Fibroblast of skin of left quadriceps (primary cell): ENCODE measurements at regions not wholly inside any gene's neighbourhood (a gene's known extent, or its start where the extent isn't known, plus 50 kb on each side); places are given as distances from the start of the nearest gene placed in this dataset.
A peak's percentile ranks its signal among the peaks of the same experiment; 100 is the strongest.

Experiments used
- DNase-seq, 2 experiments: peaks; one replicate each; pipeline ENCODE4 v3.0.0-alpha.2; 2013; ENCODE audit warnings: low read depth in 2 of 2

DNA sequence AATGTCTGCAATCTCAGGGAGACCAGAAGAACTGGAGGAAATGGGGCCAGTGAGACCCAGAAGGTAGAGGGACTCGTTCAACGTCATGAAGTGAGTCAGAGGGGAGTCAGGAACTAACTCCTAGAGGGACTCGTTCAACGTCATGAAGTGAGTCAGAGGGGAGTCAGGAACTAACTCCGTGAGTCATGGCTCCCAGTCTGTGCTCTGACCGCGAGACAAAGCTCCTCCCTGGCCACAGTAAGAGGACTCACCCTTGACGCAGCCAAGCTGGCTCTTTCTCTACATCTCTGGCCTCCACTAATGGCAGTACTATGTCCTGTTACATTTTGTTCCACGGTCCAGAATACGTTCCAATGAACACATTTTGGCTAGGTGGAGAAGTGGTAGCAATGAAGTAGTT, 902.5 kb downstream of the KCNJ2 start:
- peak; percentile 73 to 75 for DNase-seq

DNA sequence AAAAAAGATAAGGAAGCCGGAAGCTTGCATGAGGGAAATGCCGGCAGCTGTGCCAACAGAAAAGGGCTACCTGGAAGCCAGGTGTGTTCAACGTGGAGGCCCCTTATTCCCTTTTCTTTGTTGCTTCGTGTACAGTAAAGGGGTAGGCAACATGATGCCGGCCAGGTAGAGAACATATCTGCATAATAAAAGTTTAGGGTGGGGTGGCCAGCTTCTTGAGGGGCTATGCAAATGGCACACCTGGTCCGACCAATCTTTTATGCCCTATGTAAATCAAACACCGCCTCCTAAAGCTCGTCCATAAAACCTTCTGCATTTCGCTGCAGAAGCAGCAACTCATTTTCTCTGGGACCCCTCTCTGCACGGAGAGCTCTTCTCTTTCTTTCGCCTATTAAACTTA, 911.6 kb downstream of the KCNJ2 start:
- DNase-seq = no peak

DNA sequence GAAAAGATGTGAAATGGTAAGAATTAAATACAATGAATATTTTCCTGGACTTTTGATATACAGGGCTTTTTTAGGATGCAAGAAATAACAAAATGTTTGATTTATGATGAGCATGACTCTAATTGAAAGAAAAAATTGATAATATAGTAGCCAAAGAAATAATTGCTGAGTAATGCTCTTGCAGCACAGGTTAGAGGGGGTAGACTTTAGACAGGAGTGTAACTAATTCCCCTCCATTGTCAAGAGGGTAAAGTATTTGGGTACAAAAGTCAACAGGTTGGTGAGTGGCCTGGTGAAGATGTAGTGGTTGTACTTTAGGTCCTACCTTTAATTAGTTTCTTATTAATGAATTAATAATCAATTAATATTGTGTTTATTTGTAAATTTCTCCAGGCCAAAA, 912.3 kb downstream of the KCNJ2 start:
- DNase-seq = no peak

DNA sequence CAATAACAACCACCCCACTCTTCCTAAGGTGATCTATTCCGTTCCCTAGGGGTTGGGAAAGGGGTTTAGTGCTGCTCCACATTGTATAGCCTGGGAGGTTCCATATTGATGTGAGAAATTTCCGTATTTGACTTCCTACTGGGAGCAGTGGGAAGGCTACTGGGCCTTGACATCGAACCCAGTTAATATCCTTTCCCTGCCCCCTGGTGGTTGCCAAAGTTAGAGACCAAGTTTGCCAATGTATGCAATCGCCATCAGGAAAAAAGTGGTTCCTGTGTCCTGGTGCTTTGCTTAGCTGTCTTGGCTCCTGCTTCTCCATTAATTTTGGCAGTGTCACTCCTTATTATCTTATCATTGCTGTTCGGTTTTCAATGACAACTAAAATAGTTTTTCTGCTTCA, 914.9 kb downstream of the KCNJ2 start:
- peak in 1 of 2 experiments; percentile 4 for DNase-seq

DNA sequence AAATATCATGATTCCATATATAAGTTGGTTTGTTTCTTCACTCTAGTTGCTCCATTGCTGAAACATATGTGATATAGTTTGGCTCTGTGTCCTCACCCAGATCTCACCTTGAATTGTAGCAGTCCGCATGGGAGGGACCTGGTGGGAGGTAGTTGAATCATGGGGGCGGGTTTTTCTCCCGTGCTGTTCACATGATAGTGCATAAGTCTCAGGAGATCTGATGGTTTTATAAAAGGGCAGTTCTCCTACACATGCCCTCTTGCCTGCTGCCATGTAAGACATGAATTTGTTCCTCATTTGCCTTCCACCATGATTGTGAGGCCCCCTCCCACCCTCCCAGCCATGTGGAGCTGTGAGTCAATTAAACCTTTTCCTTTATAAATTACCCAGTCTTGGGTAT, 915.5 kb downstream of the KCNJ2 start:
- DNase-seq = no peak

DNA sequence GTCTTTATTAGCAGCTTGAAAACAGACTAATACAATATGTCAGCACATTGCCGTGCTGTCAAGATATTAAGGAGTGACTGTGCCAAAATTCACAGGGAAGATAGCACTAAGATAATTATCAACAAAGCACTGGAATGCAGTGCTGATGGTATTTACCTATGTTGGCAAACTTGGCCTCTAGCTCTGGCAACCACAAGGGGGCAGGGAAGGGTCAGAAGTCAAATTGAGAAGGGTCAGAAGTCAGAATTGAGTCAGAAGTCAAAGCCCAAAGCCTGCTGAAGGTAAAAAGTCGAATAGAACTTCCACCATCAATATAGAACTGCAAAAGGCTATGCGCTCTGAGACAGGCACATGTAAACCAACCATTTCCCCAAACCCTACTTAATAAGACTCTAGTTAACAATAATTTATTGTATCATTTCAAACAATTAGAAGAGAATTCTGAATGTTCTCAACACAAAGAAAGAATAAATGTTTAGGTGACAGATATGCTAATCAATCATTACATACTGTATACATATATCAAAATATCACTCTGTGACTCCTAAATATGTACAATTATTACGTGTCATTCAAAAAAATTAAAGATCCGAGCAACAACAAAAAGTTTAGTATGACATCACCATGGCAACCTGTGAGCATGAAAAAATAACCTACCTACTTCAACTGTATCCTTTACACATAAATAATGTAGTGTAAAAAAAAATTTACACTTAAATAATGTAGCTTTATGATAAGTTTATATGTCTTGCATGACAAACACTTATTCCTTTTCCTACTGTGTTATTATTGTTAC, 916.1 kb downstream of the KCNJ2 start:
- no peak for DNase-seq

DNA sequence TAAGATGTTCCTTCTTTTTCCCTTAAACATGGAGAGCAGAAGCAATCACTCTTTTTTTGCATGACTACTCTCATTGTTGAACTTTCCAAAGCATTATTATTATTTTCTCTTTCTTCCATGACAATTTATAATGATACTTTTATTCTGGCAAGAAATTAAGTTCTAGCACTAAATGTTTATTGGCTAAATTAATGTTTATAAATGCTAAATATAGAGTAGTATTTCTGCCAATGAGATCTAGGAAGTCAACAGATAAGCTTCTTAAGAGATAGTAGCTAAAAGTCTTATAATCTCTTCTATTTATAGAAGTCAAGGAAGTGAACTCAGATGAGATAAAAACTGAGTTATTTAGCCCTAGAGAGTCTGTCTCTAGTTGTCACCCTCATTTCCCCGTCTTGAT, 920.1 kb downstream of the KCNJ2 start:
- no peak for DNase-seq

DNA sequence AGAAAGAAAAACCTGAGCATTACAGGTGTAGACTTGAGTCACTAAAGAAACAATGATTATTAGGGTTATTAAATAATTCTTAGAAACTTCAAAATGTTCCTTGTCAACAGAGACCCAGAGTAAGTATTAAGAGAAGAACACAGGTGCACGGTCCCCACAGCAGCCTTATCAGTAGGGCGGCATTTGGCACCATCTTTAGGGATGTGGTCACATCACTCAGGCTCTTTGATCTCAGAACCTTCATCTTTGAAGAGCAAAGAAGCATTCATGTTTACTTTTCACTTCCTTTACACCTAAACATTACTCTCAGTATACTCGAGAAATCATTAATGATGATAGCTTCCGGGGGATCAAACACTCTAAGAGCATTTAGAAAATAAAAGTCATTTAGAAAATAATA, 928.7 kb downstream of the KCNJ2 start:
- no peak for DNase-seq

DNA sequence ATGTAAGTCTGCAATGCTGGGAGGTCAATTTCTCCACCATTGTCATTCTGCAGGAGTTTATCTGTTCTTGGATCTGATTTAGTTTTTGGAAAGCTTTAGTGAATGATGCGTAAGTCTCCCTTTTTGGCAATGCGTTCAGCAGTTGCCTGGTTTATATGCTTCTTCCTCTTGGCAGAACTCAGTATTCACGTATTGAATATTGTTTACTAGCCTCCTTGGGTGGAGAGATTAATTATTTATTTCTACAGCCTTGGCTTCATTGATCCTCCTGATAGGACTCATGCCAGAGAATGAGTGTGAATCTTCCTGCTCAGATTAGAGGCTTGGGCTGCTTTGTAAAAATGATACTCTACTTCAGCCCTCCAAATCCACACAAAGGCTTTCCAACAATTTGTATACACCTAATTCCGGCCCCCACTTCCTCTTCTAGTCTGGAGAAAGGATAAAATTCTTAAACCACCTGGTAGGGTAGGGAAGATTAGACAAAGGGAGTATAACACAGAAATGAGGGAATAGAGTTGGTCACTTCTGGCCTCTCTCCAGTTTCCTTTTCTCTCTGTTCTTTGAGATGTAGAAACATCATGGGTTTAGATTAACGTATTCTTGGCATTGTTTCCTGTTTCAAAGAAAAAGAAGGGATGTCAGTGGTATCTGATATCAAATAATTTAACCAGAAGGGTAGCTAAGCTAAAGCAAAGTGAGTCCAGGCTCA, 929.8 kb downstream of the KCNJ2 start:
- no peak for DNase-seq

DNA sequence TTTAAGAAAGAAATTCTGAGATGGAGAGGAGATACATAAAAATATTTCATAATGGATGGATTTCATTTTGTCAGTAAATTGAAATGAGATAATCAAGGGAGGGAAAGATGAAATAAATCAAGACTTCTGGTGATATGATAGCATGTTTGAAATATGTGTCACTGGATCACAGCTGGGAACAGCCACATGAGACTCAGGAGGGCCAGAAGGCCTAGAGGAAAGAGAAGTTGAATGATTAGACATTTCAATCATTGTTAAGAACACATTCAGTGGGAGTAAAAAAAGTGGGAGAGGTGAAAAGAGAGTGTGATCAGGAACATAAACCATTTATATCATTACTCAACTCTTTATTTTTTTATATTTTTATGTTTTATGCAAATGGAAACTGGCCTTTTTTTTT, 933.4 kb downstream of the KCNJ2 start:
- DNase-seq = no peak

DNA sequence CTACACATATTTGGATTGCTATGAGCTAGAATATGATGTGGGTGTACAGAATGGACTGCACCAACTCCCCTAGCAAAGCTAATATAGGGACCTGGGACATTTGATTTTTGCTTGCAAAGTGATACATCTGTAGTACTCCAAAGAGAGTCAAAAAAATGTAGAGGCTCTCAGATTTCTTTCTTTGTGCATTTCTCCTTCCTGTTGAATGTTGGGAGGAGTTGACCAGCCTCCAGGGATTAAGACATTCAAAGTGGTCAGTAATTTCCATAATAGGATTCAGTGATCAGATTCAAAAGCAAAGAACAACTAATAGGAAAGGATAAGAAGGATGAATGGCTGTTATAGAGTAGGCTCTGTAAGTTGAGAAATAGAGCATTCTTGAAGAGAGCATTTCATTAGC, 934.9 kb downstream of the KCNJ2 start:
- DNase-seq = no peak

DNA sequence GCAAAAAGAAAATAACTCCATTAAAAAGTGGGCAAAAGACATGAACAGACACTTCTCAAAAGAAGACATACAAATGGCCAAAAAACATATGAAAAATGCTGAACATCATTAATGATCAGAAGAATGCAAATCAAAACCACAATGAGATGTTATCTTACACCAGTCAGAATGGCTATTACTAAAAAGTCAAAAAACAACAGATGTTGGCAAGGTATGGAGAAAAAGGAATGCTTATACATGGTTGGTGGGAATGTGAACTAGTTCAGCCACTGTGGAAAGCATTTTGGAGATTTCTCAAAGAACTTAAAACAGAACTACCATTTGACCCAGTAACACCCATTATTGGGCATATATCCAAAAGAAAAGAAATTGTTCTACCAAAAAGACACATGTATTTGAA, 936.7 kb downstream of the KCNJ2 start:
- peak in 1 of 2 experiments; percentile 24 for DNase-seq

DNA sequence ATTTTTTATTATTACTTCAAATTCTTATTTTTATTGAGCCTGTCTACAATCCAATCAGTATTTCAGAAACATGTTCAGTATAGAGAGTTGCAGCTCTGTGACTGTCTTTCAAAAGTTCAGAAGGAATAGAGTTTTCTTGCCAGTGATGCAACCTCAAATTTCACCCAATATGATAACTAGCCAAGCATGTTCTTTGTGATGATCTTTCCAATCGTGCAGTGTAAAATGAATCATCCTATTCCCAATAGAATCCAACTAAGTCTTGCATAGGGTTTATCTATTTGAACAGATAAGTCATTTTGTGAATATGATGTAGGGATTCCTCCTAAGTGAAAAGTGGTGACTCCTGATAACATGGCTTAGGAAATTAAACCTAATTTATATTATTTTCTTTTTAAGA, 937.8 kb downstream of the KCNJ2 start:
- peak in 1 of 2 experiments; percentile 16 for DNase-seq

DNA sequence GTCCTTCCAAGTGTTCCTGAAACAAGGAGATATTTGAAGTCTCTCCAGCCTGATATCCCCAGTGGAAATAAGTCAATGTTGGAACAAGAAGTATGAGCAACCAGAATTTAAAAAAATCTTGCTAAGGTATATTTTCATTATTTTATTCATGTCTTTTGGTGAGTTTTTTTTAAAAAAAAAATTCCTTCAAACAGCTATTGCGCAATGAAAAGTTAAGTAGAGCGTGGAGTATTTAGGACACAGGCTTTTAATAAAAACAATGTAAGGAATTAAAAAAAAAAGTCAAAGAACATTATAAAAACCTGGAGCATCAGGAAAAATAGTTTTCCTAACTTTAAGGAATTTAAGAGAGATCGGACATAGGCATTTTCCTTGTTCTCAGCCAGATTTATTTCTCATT, 940.4 kb downstream of the KCNJ2 start:
- DNase-seq = no peak

DNA sequence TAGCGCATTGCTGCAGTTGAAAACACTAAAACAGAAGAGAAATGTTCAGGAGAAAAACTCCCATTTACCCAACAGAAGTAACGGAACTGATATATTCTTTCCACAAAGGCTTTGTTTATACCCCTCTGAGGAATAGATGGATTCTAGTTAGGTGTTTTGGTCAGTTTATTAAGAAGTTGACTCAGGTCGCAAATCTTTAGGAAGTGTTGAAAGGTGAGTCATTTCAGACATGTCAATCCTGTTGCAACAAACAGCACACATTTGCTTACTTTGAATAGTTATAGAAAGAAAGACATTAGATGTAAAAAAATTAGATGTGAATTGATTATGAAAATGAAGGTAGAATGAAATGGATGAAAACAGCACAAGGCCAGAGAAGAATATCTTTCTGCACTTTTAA, 941.0 kb downstream of the KCNJ2 start:
- peak in 1 of 2 experiments; percentile 28 for DNase-seq

DNA sequence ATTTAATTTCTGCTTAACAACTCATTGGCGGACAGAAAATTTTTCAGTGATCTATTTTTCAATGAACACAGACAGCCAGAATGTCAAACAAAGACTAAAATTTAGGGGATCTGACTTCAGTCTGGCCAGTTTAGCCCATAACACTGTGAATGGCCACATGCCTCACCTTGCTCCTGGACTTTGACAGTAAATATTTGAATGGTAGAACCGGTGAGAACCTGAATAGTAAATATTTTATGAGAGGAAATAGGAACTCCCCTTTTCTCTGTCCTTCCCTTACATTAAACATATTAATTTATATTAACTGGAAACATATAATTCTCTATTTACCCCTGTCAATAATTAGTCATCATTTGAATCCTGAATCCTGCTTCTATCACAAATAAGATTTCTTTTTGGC, 942.1 kb downstream of the KCNJ2 start:
- DNase-seq = no peak

DNA sequence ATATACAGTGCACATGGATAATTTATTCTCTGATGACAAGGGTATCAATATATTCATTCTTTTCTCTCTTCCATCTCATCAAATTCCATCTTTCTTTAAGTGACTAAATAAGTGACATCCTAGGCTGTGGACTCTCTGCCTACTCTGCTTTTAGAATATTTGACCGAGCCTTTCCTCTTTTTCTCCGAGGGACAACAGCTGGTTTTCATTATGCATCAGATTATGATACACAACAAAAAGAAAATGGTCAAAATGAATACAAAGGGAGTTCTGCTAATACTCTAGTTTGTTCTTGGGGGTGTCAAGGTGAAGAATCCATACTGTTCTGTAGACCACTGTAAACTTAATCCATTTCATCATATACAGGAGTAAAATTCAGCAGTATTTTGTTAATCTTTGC, 942.6 kb downstream of the KCNJ2 start:
- no peak for DNase-seq

DNA sequence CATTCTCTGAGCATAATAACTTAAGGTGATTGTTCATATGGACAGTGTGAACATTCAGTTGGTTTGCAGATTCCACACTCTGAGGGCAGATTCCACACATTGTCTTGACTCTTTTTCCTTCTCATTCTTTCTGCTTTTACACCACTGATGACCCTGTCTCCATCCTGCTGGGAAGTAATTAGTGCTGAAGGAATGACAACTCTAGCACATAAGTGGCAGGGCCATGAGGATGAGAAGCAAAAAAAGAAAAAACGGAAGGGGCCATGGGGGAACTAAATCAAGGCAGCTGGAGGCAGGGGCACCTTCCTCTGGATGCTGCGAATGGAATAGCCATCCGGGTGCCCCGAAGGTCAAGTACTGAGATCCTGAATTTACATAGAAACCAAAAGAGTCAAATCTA, 944.0 kb downstream of the KCNJ2 start:
- no peak for DNase-seq

DNA sequence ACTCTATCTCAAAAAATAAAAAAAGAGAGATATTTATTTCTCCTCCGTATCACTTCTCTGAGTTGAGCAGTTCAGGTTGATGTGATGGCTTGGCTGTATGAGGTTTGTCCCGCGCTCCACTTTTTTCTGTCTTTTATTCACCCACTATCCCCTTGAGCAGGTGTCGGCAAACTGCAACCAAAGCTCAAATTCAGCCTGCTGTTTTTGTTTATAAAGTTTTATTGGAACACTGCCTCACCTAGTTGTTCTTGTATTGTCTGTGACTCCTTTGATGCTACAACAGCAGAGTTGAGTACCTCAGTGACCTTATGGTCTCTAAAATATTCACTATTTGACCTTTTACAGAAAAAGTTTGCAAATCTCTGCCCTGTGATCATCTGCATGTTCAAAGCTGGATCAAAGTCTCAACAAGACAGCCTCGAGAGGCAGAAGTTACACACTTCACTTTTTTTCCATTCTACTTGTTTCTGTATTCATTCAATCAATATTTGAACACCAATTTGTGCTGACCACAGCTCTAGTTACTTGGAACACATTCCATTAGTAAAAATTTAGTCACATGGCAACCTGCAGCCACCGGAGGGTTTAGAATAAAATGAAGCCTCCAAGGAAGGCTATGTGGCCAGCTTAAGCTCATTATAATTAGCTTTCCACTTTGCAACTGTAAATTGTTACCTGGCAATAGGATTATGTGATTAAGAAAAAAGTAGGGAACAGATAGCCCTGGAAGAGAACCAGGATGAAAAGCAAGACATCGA, 945.8 kb downstream of the KCNJ2 start:
- no peak for DNase-seq

DNA sequence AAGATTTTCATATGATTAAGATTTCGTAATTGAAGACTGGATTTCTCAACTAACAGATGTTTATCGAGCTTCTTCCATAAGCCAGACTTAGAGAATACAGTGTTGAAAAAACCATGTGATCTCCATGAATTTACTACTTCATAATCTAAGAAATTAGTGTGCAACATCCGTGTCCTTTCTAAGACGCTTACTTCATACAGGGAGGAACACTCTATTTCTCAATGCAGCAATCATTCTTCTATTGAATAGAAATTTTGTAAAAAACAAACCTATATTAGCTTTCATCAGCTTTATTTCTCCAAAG, 946.3 kb downstream of the KCNJ2 start:
- no peak for DNase-seq

DNA sequence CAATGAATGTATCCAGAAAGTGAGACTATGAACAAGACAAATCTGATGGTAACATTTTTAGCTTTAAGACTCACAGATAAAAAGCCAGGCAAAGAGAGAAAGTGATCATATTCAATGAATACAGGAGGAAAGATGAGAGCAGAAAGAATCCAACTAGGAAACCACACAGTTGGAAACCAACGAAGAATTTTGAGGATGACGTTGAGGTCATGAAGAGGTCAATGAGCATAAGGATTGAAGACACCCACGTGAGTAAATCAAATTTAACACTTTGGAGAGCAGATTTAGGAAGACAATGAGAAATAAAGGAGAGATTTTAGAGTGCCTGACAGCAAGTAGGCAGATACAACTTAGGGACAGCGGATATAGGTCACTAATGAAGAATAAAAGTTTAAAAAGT, 948.1 kb downstream of the KCNJ2 start:
- DNase-seq = peak in 1 of 2 experiments; percentile 39

DNA sequence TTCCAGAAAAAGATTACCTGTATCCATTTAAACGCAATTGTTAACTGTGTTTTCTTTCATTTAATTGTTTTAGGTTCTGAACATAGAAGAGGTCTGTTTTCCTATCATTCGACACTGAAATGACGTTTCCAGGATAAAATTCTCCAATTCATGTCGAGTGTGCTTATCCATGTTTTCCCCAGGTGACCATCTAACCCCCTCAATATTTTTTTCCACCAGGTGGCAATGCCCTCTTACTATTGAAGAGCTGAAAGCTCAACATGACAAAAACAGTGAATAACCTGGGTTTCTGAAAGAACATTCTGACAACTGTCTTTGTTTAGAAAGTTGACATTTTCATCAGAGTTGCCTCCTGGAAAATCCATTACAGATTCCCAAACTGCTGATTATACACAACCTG, 948.7 kb downstream of the KCNJ2 start:
- no peak for DNase-seq

DNA sequence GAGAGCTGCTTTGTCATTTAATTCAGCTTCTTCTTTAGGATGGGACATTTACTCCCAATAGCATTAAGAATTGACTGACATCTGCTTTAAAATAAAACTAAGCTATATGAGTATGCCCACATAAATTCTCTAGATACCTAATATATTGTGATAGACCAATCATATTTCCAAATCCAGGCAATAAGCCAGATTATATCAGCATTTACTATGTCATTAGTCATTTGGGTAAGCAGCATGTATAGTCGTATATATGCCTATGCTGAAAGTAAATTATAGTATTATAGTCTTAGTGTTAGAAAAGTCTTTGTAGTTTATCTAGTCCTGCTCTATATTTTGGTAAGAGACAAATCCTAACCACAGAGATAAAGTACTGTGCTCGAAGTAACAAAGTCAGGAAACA, 958.1 kb downstream of the KCNJ2 start:
- DNase-seq = no peak
